B cell (primary cell): ENCODE measurements at regions not wholly inside any gene's neighbourhood (a gene's known extent, or its start where the extent isn't known, plus 50 kb on each side); places are given as distances from the start of the nearest gene placed in this dataset.

Experiments
- ATAC-seq: fragments of 200-7000 bp; cut with Tn5 transposase; one replicate; pipeline ENCODE4 v1.10.0; 2021; ENCODE audit warnings: low read depth, mild to moderate bottlenecking, moderate number of reproducible peaks, moderate library complexity
- CTCF ChIA-PET: fragments of 350-600 bp; sonication (Branson Sonifier 250); formaldehyde crosslinking; loops from one replicate; lab custom pipeline; 2021; ENCODE audit warnings: antibody characterized with exemption, inconsistent platforms; lab: Charles Lee
- POLR2A ChIA-PET: fragments of 350-600 bp; sonication (Branson Sonifier 250); formaldehyde crosslinking; loops from one replicate; lab custom pipeline; 2021; ENCODE audit warnings: antibody characterized with exemption; lab: Charles Lee
- DNase-seq: peaks from one replicate; pipeline ENCODE4 v3.0.0; 2013
- H2AFZ ChIP-seq: 2 replicates; pipeline ENCODE4 v1.6.1; 2012; ENCODE audit warnings: mild to moderate bottlenecking, low read depth, low read length; ENCODE audit not compliant: insufficient read depth, poor library complexity, severe bottlenecking
- H3K27ac ChIP-seq, 2 donors: 1 replicate in 1 of 2; 2 replicates in 1 of 2; pipeline ENCODE4 v1.5.1; 2012 to 2013; ENCODE audit warnings: low read length in 2 of 2, mild to moderate bottlenecking in 2 of 2, moderate library complexity in 1 of 2
- H3K27me3 ChIP-seq, 4 experiments: fragments of 200-600 bp in 1 of 4; sonication (generic) in 1 of 4; replicated peaks in 1 of 4; 1 replicate in 2 of 4; 2 replicates in 2 of 4; pipeline versions ENCODE4 v1.6.1 to v1.7.0; 2013 to 2016; ENCODE audit warnings: low read length in 3 of 4, mild to moderate bottlenecking in 2 of 4, mixed read lengths in 1 of 4, moderate library complexity in 1 of 4; ENCODE audit not compliant: insufficient read depth in 4 of 4, control insufficient read depth in 3 of 4; ENCODE audit errors: control extremely low read depth in 1 of 4
- H3K36me3 ChIP-seq, 2 experiments: replicated peaks in 1 of 2; 1 replicate in 1 of 2; 2 replicates in 1 of 2; pipeline versions ENCODE4 v1.6.1 to v1.7.1; 2013; ENCODE audit warnings: low read length in 1 of 2; ENCODE audit not compliant: insufficient read depth in 2 of 2, control insufficient read depth in 1 of 2; ENCODE audit errors: control extremely low read depth in 1 of 2, extremely low read depth in 1 of 2
- H3K4me1 ChIP-seq, 2 donors: fragments of 200-600 bp in 1 of 2; sonication (generic) in 1 of 2; 1 replicate in 1 of 2; 2 replicates in 1 of 2; pipeline versions ENCODE4 v1.5.1 to v1.6.1; 2013 to 2017; ENCODE audit warnings: low read length in 2 of 2; ENCODE audit not compliant: control insufficient read depth in 2 of 2, insufficient read depth in 2 of 2
- H3K4me2 ChIP-seq: replicated peaks from 2 replicates; pipeline ENCODE3; 2012; ENCODE audit warnings: mild to moderate bottlenecking, low read depth, low read length; ENCODE audit not compliant: poor library complexity, severe bottlenecking
- H3K4me3 ChIP-seq, 5 experiments: fragments of 200-600 bp in 1 of 5; sonication (generic) in 1 of 5; 1 replicate in 3 of 5; 2 replicates in 2 of 5; pipeline versions ENCODE4 v1.5.1 to v1.7.0; 2011 to 2016; ENCODE audit warnings: low read length in 4 of 5, mild to moderate bottlenecking in 4 of 5, low read depth in 2 of 5, control low read depth in 1 of 5, moderate library complexity in 1 of 5; ENCODE audit not compliant: insufficient read depth in 1 of 5; ENCODE audit errors: control extremely low read depth in 1 of 5, extremely low read depth in 1 of 5
- H3K79me2 ChIP-seq: fragments of 200-600 bp; sonication (generic); one replicate; pipeline ENCODE4 v1.6.0; 2016; ENCODE audit warnings: low read length; ENCODE audit not compliant: control insufficient read depth, insufficient read depth
- H3K9ac ChIP-seq: fragments of 200-600 bp; sonication (generic); 2 replicates; pipeline ENCODE4 v1.6.1; 2017; ENCODE audit warnings: mild to moderate bottlenecking, low read length, moderate library complexity
- H3K9me3 ChIP-seq, 3 donors: one replicate each; pipeline versions ENCODE4 v1.6.1 to v1.7.1; 2013; ENCODE audit warnings: low read length in 2 of 3; ENCODE audit not compliant: control insufficient read depth in 2 of 3, insufficient read depth in 1 of 3; ENCODE audit errors: control extremely low read depth in 1 of 3
- H4K20me1 ChIP-seq: 2 replicates; pipeline ENCODE4 v1.6.0; 2012; ENCODE audit warnings: mild to moderate bottlenecking, low read length; ENCODE audit not compliant: insufficient read depth, control insufficient read depth, poor library complexity, severe bottlenecking
- H3K27ac Mint-ChIP-seq: one replicate; pipeline ENCODE4 v1.8.0; 2021; ENCODE audit warnings: mixed read lengths
- H3K27me3 Mint-ChIP-seq: one replicate; pipeline ENCODE4 v1.8.0; 2021; ENCODE audit warnings: mixed read lengths
- H3K4me1 Mint-ChIP-seq: one replicate; pipeline ENCODE4 v1.8.0; 2021; ENCODE audit warnings: mixed read lengths
- H3K4me3 Mint-ChIP-seq: one replicate; pipeline ENCODE4 v1.8.0; 2021; ENCODE audit warnings: mixed read lengths
- H3K9me3 Mint-ChIP-seq: one replicate; pipeline ENCODE4 v1.8.0; 2022; ENCODE audit warnings: mixed read lengths; ENCODE audit not compliant: insufficient read depth
- CTCF ChIP-seq: fragments of 200-600 bp; IDR thresholded peaks from one replicate; pipeline ENCODE4 v1.8.0; 2022; ENCODE audit warnings: antibody characterized with exemption, mild to moderate bottlenecking
- EZH2 ChIP-seq: IDR thresholded peaks from 2 replicates; pipeline ENCODE4 v1.6.1; 2012; ENCODE audit warnings: borderline replicate concordance, low read depth, mild to moderate bottlenecking, moderate library complexity, low read length; ENCODE audit not compliant: insufficient read depth, poor library complexity, severe bottlenecking
- WGBS: methylation state at CpG from one replicate; pipeline ENCODE4 v1.1.5; 2013; ENCODE audit warnings: missing lambda C conversion rate; ENCODE audit not compliant: insufficient coverage; 5-methylcytosine and 5-hydroxymethylcytosine counted together
- intact Hi-C: fragments of 100-400 bp; cut with micrococcal nuclease; formaldehyde crosslinking; loops from one replicate; pipeline ENCODE4 v1.10.0; 2022

GRCh38 chr6:78476561-78476960 lies 390.8 kb upstream of the IRAK1BP1 start:
- no peaks in the 10 kb centered on the region for H4K20me1 ChIP-seq
- Mint-ChIP-seq H3K9me3 (peaks cover 6% of the 10 kb centered on the region), H3K27me3 (no peaks in the 10 kb centered on the region), H3K27ac (no peak overlapping the region), H3K4me1 (no peaks in the 10 kb centered on the region), H3K4me3 (no peak overlapping the region)
- H3K4me3 ChIP-seq: no peak overlapping the region
- DNase-seq (no peak), ATAC-seq (no peak)
- peaks cover 0 to 3% (median 0%) of the 10 kb centered on the region in 3 donors for H3K9me3 ChIP-seq
- intact Hi-C loops: no loop called here
- POLR2A ChIA-PET: no interaction called here
- H3K4me2 ChIP-seq: no peak overlapping the region
- CTCF ChIA-PET: no interaction called here
- H3K4me1 ChIP-seq: no peaks in the 10 kb centered on the region
- no peaks in the 10 kb centered on the region for H3K79me2 ChIP-seq
- H2AFZ ChIP-seq: no peak overlapping the region
- no peaks in the 10 kb centered on the region for H3K27me3 ChIP-seq
- TF ChIP-seq EZH2 (no peak), CTCF (no peak)
- H3K9ac ChIP-seq: no peak overlapping the region
- no peaks in the 10 kb centered on the region for H3K36me3 ChIP-seq
- no peak overlapping the region for H3K27ac ChIP-seq

- no peak overlapping the region for H3K4me3 ChIP-seq
- no peak overlapping the region for H3K9ac ChIP-seq
- H3K4me1 ChIP-seq: no peaks in the 10 kb centered on the region
- ChIA-PET CTCF (no interaction called here), POLR2A (no interaction called here)
- Mint-ChIP-seq H3K27me3 (no peaks in the 10 kb centered on the region), H3K27ac (no peak overlapping the region), H3K4me3 (no peak overlapping the region), H3K9me3 (no peaks in the 10 kb centered on the region), H3K4me1 (no peaks in the 10 kb centered on the region)
- H3K27me3 ChIP-seq: no peaks in the 10 kb centered on the region
- DNase-seq (no peak), ATAC-seq (no peak)
- H4K20me1 ChIP-seq: no peaks in the 10 kb centered on the region
- no peak overlapping the region for H2AFZ ChIP-seq
- no CpG with 5 or more reads among the region's 4 CpGs for WGBS
- H3K9me3 ChIP-seq: peaks cover 0 to 3% (median 0%) of the 10 kb centered on the region in 3 donors
- TF ChIP-seq EZH2: no peak
- no peak for TF ChIP-seq CTCF
- H3K4me2 ChIP-seq: no peak overlapping the region
- no peaks in the 10 kb centered on the region for H3K79me2 ChIP-seq
- no peaks in the 10 kb centered on the region for H3K36me3 ChIP-seq
- intact Hi-C loops: no loop called here
- H3K27ac ChIP-seq: no peak overlapping the region
Observed at GRCh38 chr6:78482801-78483552, 384.4 kb upstream of the IRAK1BP1 start.
